22Rv1 (cell line): ENCODE measurements at regions not wholly inside any gene's neighbourhood (a gene's known extent, or its start where the extent isn't known, plus 50 kb on each side); places are given as distances from the start of the nearest gene placed in this dataset.

Experiments
- CTCF ChIP-seq: fragments of 450-650 bp; IDR thresholded peaks from 2 replicates; pipeline ENCODE4 v1.5.1; 2017; ENCODE audit warnings: mild to moderate bottlenecking
- ZFX ChIP-seq: fragments of 450-650 bp; IDR thresholded peaks from 2 replicates; pipeline ENCODE4 v1.6.1; 2017; ENCODE audit warnings: antibody characterized with exemption, borderline replicate concordance

- no peak for TF ChIP-seq CTCF
- no peak for TF ChIP-seq ZFX
These were observed 312.4 kb upstream of the DDX18 start for GRCh38 chr2:117502121-117502520.
